SK-N-SH (cell line): ENCODE measurements at regions not wholly inside any gene's neighbourhood (a gene's known extent, or its start where the extent isn't known, plus 50 kb on each side); places are given as distances from the start of the nearest gene placed in this dataset.

Experiments used
- CTCF ChIA-PET: fragments of 300-600, 350-600 bp; formaldehyde crosslinking; extraction: SDS; loops from one replicate; lab custom pipeline; 2021; lab: Yijun Ruan, JAX
- POLR2A ChIA-PET: fragments of 350-600 bp; sonication (Branson Sonifier 250); formaldehyde crosslinking; extraction: SDS; loops from one replicate; lab custom pipeline; 2020; ENCODE audit warnings: antibody characterized with exemption, inconsistent platforms; lab: Yijun Ruan, JAX
- DNase-seq: peaks from one replicate; pipeline ENCODE4 v3.0.0; 2012
- H2AFZ ChIP-seq: fragments of 200-600 bp; sonication (generic); 2 replicates; pipeline ENCODE4 v1.8.1; 2016; ENCODE audit warnings: antibody characterized with exemption, mild to moderate bottlenecking, low read depth
- H3F3A ChIP-seq: fragments of 200-600 bp; sonication (generic); replicated peaks from 2 replicates; pipeline ENCODE3; 2016; ENCODE audit warnings: antibody characterized with exemption, mild to moderate bottlenecking; ENCODE audit not compliant: insufficient read depth
- H3K27ac ChIP-seq, 2 experiments: fragments of 200-500 bp in 1 of 2; fragments of 200-600 bp in 1 of 2; sonication (Bioruptor generic) in 1 of 2; sonication (generic), shearing (Covaris generic) in 1 of 2; 2 replicates each; pipeline versions ENCODE4 v1.5.1 to v1.6.1; 2014 to 2016; ENCODE audit warnings: low read depth in 2 of 2, inconsistent platforms in 1 of 2, low read length in 1 of 2, mild to moderate bottlenecking in 1 of 2, mixed read lengths in 1 of 2
- H3K27me3 ChIP-seq: fragments of 200-600 bp; sonication (generic), shearing (Covaris generic); 2 replicates; pipeline ENCODE4 v1.6.1; 2016; ENCODE audit warnings: mixed run types; ENCODE audit not compliant: insufficient read depth
- H3K36me3 ChIP-seq, 2 experiments: fragments of 200-500 bp in 1 of 2; fragments of 200-600 bp in 1 of 2; sonication (Bioruptor generic) in 1 of 2; sonication (generic) in 1 of 2; replicated peaks in 1 of 2; 2 replicates each; pipeline versions ENCODE3 to v1.5.1; 2014 to 2016; ENCODE audit warnings: low read length in 1 of 2, mild to moderate bottlenecking in 1 of 2; ENCODE audit not compliant: insufficient read depth in 2 of 2, control insufficient read depth in 1 of 2
- H3K4me1 ChIP-seq, 2 experiments: fragments of 200-500 bp in 1 of 2; fragments of 200-600 bp in 1 of 2; sonication (Bioruptor generic) in 1 of 2; sonication (generic), shearing (Covaris generic) in 1 of 2; 2 replicates each; pipeline versions ENCODE4 v1.5.1 to v1.6.1; 2014 to 2016; ENCODE audit warnings: low read depth in 1 of 2, low read length in 1 of 2, mixed run types in 1 of 2; ENCODE audit not compliant: insufficient read depth in 2 of 2, control insufficient read depth in 1 of 2
- H3K4me2 ChIP-seq: fragments of 200-600 bp; sonication (generic), shearing (Covaris generic); 2 replicates; pipeline ENCODE4 v1.6.1; 2017; ENCODE audit warnings: mixed run types
- H3K4me3 ChIP-seq, 2 experiments: fragments of 200-500 bp in 1 of 2; fragments of 200-600 bp in 1 of 2; sonication (Bioruptor generic) in 1 of 2; sonication (generic), shearing (Covaris generic) in 1 of 2; 2 replicates each; pipeline versions ENCODE4 v1.5.1 to v1.8.1; 2014 to 2016; ENCODE audit warnings: low read depth in 2 of 2, inconsistent platforms in 1 of 2, low read length in 1 of 2, mild to moderate bottlenecking in 1 of 2, mixed read lengths in 1 of 2, moderate library complexity in 1 of 2
- H3K79me2 ChIP-seq: fragments of 200-600 bp; sonication (generic); 2 replicates; pipeline ENCODE4 v1.8.1; 2017; ENCODE audit warnings: mild to moderate bottlenecking; ENCODE audit not compliant: insufficient read depth
- H3K9ac ChIP-seq: fragments of 200-600 bp; sonication (generic); 2 replicates; pipeline ENCODE4 v1.6.1; 2017; ENCODE audit warnings: mixed run types
- H3K9me2 ChIP-seq: fragments of 200-600 bp; sonication (generic); 2 replicates; pipeline ENCODE4 v1.6.1; 2017; ENCODE audit warnings: mixed run types
- H3K9me3 ChIP-seq: fragments of 200-600 bp; sonication (generic); 2 replicates; pipeline ENCODE4 v1.6.1; 2017; ENCODE audit warnings: mixed run types, mild to moderate bottlenecking, moderate library complexity
- H4K20me1 ChIP-seq: fragments of 200-600 bp; sonication (generic); 2 replicates; pipeline ENCODE4 v1.6.1; 2017; ENCODE audit warnings: mild to moderate bottlenecking, mixed run types; ENCODE audit not compliant: insufficient read depth
- CHD2 ChIP-seq: fragments of 150-350 bp; IDR thresholded peaks from 2 replicates; pipeline ENCODE4 v1.6.1; 2018; ENCODE audit warnings: low read length; ENCODE audit not compliant: partially characterized antibody
- ELF1 ChIP-seq: IDR thresholded peaks from 2 replicates; pipeline ENCODE4 v1.4.0; 2012
- EP300 ChIP-seq, 2 experiments: IDR thresholded peaks; 2 replicates each; pipeline versions ENCODE4 v1.4.0 to v1.6.1; 2012; ENCODE audit warnings: borderline replicate concordance in 1 of 2, low read depth in 1 of 2, low read length in 1 of 2
- EZH2phosphoT487 ChIP-seq: fragments of 200-600 bp; sonication (generic); IDR thresholded peaks from 2 replicates; pipeline ENCODE4 v1.6.1; 2017; ENCODE audit warnings: low read depth, mixed run types, mild to moderate bottlenecking, antibody characterized with exemption, moderate library complexity, borderline replicate concordance
- FOSL2 ChIP-seq: IDR thresholded peaks from 2 replicates; pipeline ENCODE4 v1.4.0; 2012; ENCODE audit warnings: low read depth, mild to moderate bottlenecking, moderate library complexity, borderline replicate concordance
- FOXJ3 ChIP-seq: sonication (generic); formaldehyde crosslinking; IDR thresholded peaks from 2 replicates; pipeline ENCODE4 v1.5.1; 2020; ENCODE audit warnings: mild to moderate bottlenecking, missing genetic modification reagents
- GABPA ChIP-seq: IDR thresholded peaks from 2 replicates; pipeline ENCODE4 v1.4.0; 2012; ENCODE audit warnings: low read depth, mild to moderate bottlenecking
- GATA2 ChIP-seq: sonication (generic); formaldehyde crosslinking; IDR thresholded peaks from 2 replicates; pipeline ENCODE4 v1.5.0; 2020; ENCODE audit warnings: mild to moderate bottlenecking, missing genetic modification reagents
- IRF3 ChIP-seq: fragments of 150-350 bp; IDR thresholded peaks from 2 replicates; pipeline ENCODE4 v1.6.1; 2016; ENCODE audit warnings: mild to moderate bottlenecking, low read depth, low read length
- JUND ChIP-seq: IDR thresholded peaks from 2 replicates; pipeline ENCODE4 v1.4.0; 2012
- NFIC ChIP-seq: IDR thresholded peaks from 2 replicates; pipeline ENCODE4 v1.4.0; 2012; ENCODE audit warnings: borderline replicate concordance
- NRF1 ChIP-seq: IDR thresholded peaks from 2 replicates; pipeline ENCODE4 v1.6.1; 2012; ENCODE audit warnings: low read depth, mild to moderate bottlenecking, low read length
- PBX3 ChIP-seq: IDR thresholded peaks from 2 replicates; pipeline ENCODE4; 2012
- RAD21 ChIP-seq: IDR thresholded peaks from 2 replicates; pipeline ENCODE4 v1.6.1; 2012; ENCODE audit warnings: mild to moderate bottlenecking, low read length
- RCOR1 ChIP-seq: fragments of 150-350 bp; IDR thresholded peaks from 2 replicates; pipeline ENCODE4 v1.6.1; 2017; ENCODE audit warnings: antibody characterized with exemption, low read length
- RFX5 ChIP-seq: IDR thresholded peaks from 2 replicates; pipeline ENCODE4 v1.6.1; 2012; ENCODE audit warnings: mild to moderate bottlenecking, improper control_type of control experiment, low read length
- SIN3A ChIP-seq: IDR thresholded peaks from 2 replicates; pipeline ENCODE4 v1.6.1; 2012; ENCODE audit warnings: low read depth, mild to moderate bottlenecking, low read length, moderate library complexity, borderline replicate concordance
- SMC3 ChIP-seq: IDR thresholded peaks from 2 replicates; pipeline ENCODE4 v1.6.1; 2012; ENCODE audit warnings: low read depth, low read length, improper control_type of control experiment
- TEAD4 ChIP-seq: IDR thresholded peaks from 2 replicates; pipeline ENCODE4 v1.4.0; 2012; ENCODE audit warnings: mild to moderate bottlenecking, borderline replicate concordance; ENCODE audit not compliant: insufficient read depth
- YY1 ChIP-seq: IDR thresholded peaks from 2 replicates; pipeline ENCODE4 v1.4.0; 2012; ENCODE audit warnings: low read depth, mild to moderate bottlenecking
- ZBTB33 ChIP-seq: IDR thresholded peaks from 2 replicates; pipeline ENCODE4 v1.4.0; 2012; ENCODE audit warnings: low read depth, borderline replicate concordance
- WGBS: methylation state at CpG from one replicate; pipeline ENCODE4 v1.1.6; 2017; ENCODE audit warnings: low lambda C conversion rate; 5-methylcytosine and 5-hydroxymethylcytosine counted together

- H3F3A ChIP-seq, result no peaks in the 10 kb centered on the region
- H3K9me2 ChIP-seq, result no peaks in the 10 kb centered on the region
- no peak for DNase-seq
- no peak overlapping the region for H3K4me3 ChIP-seq
- H3K79me2 ChIP-seq, result no peaks in the 10 kb centered on the region
- POLR2A ChIA-PET, result no interaction called here
- no peaks in the 10 kb centered on the region for H3K27me3 ChIP-seq
- no peaks in the 10 kb centered on the region for H4K20me1 ChIP-seq
- H3K36me3 ChIP-seq, result no peaks in the 10 kb centered on the region
- H3K4me1 ChIP-seq, result no peaks in the 10 kb centered on the region
- no peak for TF ChIP-seq PBX3
- TF ChIP-seq GABPA, result no peak
- no peak for TF ChIP-seq SIN3A
- TF ChIP-seq JUND, result no peak
- TF ChIP-seq YY1, result no peak
- no peak for TF ChIP-seq CHD2
- TF ChIP-seq IRF3, result no peak
- WGBS, result 0% methylated on average over 3 of the region's 3 CpGs
- H3K4me2 ChIP-seq, result no peak overlapping the region
- CTCF ChIA-PET, result interaction anchor here (1.0 kb wide), 1 partner anchor 9 kb away, joined by 3 read pairs; no protein-coding TSS in a partner anchor
- H3K27ac ChIP-seq, result no peak overlapping the region
- no peak overlapping the region for H2AFZ ChIP-seq
- H3K9me3 ChIP-seq, result 0 out of 2 replicates have a peak, but pooled peaks cover 8% of the 10 kb centered on the region
- no peak overlapping the region for H3K9ac ChIP-seq
These were observed 553.4 kb downstream of the GALR1 start for GRCh38 chr18:77803024-77803423.

- H3K79me2 ChIP-seq, result no peaks in the 10 kb centered on the region
- no peaks in the 10 kb centered on the region for H4K20me1 ChIP-seq
- no peak overlapping the region for H3K4me2 ChIP-seq
- no peak for DNase-seq
- POLR2A ChIA-PET, result no interaction called here
- no peak overlapping the region for H2AFZ ChIP-seq
- H3K9me3 ChIP-seq, result 0 out of 2 replicates have a peak, but pooled peaks cover 8% of the 10 kb centered on the region
- H3K4me3 ChIP-seq, result no peak overlapping the region
- no peaks in the 10 kb centered on the region for H3K9me2 ChIP-seq
- H3K27me3 ChIP-seq, result no peaks in the 10 kb centered on the region
- H3F3A ChIP-seq, result no peaks in the 10 kb centered on the region
- no peak overlapping the region for H3K27ac ChIP-seq
- no peaks in the 10 kb centered on the region for H3K36me3 ChIP-seq
- CTCF ChIA-PET, result no interaction called here
- H3K4me1 ChIP-seq, result no peaks in the 10 kb centered on the region
- 0% methylated on average over 2 of the region's 2 CpGs for WGBS
- H3K9ac ChIP-seq, result no peak overlapping the region
- no peak for TF ChIP-seq ZBTB33
- TF ChIP-seq JUND, result no peak
- no peak for TF ChIP-seq CHD2
- TF ChIP-seq FOSL2, result no peak
- no peak for TF ChIP-seq SMC3
- no peak for TF ChIP-seq NRF1
- TF ChIP-seq FOXJ3, result no peak
- TF ChIP-seq RAD21, result no peak
- no peak for TF ChIP-seq GATA2 (CRISPR knock-in tag)
- TF ChIP-seq RFX5, result no peak
- no peak for TF ChIP-seq ELF1
- TF ChIP-seq EP300 (IDR thresholded peaks at IDR 0.05; ENCODE audit: borderline replicate concordance in 1 of 2, low read depth in 1 of 2, low read length in 1 of 2), result no peak
- no peak for TF ChIP-seq EZH2phosphoT487
- no peak for TF ChIP-seq YY1
- no peak for TF ChIP-seq NFIC
- no peak for TF ChIP-seq IRF3
- no peak for TF ChIP-seq RCOR1
- TF ChIP-seq TEAD4, result no peak
These were observed 554.7 kb downstream of the GALR1 start for GRCh38 chr18:77804382-77804781.
